ENCODE measurements at regions not wholly inside any gene's neighbourhood (a gene's known extent, or its start where the extent isn't known, plus 50 kb on each side); places are given as distances from the start of the nearest gene placed in this dataset.

DNA sequence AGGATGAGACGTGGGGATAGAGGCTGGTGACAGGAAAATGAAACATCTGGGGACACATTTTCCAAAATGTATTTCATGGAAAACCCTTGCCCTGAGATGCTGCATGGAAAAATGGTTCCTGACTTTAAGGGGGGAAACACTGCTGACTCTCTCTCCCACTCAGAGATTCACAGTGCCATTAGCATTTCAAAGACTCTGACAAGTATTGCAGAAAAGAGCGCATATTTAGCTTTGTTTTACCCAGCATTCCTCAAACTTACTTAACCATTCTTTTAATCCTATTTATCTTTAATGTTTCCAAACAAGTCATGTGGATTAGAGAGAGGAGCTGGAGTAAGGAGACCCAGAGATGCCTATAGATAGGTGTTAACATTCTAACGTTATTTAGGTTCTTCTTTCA lies 141.8 kb upstream of the DYRK2 start:
- DNase-seq = no peak

DNA sequence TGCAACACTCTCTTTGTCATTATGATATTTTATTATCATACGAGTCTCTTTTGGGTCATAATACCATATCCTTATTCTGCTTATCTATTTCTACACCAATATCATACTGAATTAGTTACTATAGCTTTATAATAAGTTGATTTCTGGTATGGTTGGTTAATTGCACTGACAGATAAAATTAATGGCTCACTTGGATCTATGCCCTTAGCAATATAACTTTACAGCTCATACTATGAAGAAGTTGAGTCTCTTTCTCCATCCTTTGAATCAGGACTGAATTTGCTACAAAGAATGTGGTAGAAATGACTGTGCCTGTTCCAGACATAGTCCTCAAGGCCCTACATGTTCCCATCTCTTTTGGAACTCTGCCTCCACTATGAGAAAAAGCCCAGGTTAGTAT lies 139.7 kb upstream of the DYRK2 start:
- no peak for DNase-seq

DNA sequence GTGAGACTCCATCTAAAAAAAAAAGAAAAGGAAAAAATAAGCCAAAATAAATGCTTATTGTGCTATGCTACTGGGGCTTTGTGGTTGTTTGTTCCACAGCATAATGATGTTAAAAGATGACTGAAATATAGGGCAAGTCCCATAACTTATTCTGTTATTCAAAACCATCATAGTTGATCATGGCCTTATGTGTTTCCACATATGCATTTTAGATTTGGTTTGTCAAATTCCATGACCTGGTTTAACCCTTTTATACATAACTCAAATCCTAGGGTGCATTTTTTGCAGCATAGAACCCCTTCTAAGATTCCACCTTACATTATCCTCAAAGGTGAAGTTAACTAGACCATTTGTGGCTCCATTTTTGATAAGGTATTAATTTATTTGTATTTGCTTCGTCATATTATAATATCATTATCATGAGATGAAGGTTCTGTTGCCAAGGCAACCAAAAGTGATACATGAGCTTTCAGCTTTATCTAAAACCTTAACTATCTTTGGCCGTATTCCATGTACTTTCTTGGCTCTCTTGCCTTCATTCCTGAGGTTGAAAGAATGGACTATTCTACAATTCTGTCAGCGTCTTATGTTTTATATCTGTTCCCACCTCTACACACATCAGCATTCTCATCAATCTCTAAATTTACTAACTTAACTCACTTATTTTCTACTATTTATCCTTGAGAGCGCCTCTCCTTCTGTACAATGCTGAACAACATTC lies 138.7 kb upstream of the DYRK2 start:
- DNase-seq = no peak

DNA sequence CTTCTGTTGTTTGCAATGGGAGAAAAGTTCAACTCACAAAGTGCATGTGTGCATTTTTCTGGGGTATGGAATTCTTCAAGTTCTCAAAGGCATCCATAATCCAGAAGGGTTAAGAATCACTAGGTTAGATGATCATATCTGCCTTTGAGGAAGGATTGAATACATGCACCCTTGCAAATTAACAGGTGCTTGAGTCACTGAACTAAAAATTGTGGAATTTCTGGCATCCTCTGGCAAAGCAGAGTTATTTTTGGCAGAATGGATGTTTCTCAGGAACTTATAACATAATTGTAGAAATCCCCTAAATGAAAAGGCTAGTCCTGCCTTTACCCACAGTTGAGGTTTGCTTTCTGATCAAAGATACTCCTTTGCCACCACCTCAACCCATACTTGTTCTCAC lies 136.5 kb upstream of the DYRK2 start:
- no peak for DNase-seq

- no peak for DNase-seq
Observed at GRCh38 chr12:67514502-67514901, 134.0 kb upstream of the DYRK2 start.

DNA sequence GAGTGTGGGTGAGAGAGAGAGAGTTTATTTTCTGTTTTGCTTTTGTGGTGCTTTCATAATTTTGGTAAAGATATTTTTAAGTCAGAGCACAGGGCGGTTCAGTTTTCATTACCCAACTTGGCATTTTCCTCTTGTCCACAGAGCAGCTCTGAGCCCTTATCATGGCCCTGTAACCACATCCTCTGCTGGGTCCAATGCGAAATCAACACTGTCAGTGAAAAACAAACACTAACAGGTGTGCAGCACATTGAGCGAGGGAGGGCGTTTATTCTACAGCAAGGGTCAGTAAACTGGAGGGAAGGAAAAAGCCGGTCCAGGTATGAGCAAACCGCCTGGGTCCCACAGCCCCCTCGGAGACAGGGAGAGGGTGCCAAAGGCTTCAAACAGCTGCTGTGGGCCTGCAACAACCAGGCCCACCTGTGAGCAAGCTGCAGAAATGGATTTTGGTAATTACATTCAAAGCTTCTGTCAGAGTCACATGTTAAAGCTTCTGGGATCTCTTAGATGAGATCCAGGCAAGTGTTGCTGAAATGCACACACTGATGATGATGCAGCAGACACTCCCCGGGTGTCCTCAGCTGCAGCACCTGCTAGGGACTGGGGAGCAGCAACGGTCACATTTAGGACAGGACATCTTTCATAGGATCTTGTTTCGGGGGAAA lies 132.7 kb upstream of the DYRK2 start:
- DNase-seq = peak; percentile 81

GRCh38 chr12:67517181-67517887 lies 131.2 kb upstream of the DYRK2 start:
- DNase-seq = peak; percentile 62

- peak; percentile 96 for DNase-seq
Observed at GRCh38 chr12:67519484-67520433, 128.8 kb upstream of the DYRK2 start.

DNA sequence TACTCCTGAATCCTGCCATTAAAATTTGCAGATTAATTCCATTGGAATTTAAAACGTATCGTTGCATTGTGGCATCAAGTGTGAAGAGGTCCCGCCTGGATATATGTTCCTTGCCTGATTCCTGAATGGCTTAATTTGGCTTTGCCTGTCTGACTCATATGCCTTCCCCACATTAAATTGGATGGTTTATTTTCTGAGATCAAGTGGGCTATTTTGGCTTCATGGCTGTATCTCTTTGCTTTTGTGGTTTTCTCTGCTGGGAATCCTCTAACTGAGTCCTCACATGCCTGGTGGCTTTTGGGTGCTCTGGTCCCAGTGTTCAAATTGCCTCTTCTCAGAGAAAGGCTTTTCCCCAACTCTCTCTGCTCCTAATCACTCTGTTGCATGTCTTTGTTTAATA lies 127.9 kb upstream of the DYRK2 start:
- no peak for DNase-seq

DNA sequence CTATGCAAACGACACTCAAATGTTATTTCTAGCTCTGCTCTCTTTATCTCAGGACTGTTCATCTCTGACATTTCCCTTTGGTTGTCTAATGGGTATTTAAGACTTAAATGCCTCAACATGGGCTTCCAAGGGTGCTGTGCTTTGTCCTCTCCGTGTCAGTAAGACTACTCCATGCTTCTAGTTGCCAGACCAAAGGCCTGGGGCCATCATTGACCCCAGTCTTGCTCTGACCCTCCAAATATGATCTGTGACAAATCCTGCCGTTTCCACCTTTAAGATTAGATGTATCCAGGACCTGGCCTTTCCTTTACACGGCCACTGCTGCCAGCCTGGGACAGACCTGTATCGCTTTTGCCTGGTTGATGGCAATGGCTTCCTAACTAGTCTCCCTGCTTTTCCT lies 126.3 kb upstream of the DYRK2 start:
- DNase-seq = no peak

GRCh38 chr12:67523538-67523937 lies 125.0 kb upstream of the DYRK2 start:
- no peak for DNase-seq

DNA sequence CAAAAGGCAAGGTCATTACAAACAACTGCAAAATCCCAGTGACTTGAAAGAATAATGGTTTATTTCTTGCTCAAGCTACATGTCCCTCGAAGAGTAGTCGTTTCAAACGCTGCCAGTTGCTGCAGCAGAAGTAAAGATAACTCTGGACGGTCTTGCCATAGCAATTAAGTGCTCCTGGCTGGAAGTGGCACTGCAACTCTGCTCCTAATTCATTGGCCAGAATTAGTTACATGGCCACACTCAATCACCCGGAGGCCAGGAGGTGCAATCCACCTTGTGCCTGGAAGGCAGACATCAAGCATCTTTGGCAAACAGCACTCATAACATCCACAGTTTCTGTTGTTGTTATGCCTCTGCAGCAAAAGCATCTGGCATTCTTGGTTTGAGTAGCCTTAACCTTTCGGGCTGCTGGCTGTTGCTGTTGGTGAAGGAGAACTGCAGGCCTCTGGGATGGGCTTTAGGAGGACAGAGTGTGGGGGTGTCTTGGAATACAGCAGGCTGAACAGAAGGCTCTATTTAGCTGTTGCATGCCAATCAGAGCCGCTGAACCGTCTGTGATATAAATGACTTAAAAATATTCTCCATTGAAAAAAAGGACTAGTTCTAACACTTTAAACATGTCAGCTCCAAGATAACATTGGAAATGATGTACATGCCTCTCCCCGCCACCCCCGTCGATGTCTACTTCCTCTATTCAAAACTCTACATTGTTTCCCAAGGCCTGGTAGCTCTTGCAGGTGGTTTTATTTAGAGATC lies 123.5 kb upstream of the DYRK2 start:
- DNase-seq = no peak

GRCh38 chr12:67525617-67525884 lies 123.0 kb upstream of the DYRK2 start:
- no peak for DNase-seq

GRCh38 chr12:67526129-67526528 lies 122.4 kb upstream of the DYRK2 start:
- DNase-seq = no peak

DNA sequence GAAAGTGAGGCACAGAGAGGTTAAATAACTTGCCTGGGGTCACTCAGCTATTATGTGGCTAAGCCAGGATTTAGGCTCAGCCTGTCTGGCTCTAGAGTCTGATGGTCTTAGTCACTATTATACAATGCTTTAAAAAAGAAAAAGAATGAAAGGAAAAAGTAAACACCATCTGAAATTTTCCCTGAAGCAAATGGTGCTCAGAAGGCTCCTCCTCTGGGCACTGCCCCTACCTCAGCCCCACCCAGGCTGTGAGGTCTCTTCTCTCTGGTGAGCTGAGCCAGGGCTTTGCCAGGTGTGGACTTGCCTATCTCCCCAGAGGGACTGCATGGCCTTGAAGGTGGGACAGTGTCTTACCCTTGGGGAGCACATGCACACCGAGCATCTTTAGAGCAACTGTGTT lies 117.5 kb upstream of the DYRK2 start:
- DNase-seq = no peak

- no peak for DNase-seq
Observed at GRCh38 chr12:67531501-67531900, 117.0 kb upstream of the DYRK2 start.

DNA sequence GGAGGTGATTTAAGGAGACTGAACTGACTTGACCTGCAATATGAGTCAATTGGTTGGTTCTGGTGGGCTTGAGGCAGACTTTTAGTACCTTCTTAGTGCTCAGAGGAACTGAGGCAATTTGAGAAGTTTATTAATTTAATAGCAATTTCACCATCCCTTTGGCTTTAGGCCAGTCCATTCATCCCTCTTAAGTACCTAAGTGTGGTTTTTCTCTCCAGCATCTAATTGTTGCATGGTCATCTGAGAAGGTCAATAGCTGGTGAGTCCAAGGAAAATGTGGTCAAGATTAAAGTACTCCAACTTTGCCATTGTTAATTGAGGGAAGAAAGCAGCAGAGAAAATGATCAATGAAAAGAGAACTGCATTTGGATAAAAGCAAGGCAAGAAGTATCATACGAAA lies 115.4 kb upstream of the DYRK2 start:
- no peak for DNase-seq

DNA sequence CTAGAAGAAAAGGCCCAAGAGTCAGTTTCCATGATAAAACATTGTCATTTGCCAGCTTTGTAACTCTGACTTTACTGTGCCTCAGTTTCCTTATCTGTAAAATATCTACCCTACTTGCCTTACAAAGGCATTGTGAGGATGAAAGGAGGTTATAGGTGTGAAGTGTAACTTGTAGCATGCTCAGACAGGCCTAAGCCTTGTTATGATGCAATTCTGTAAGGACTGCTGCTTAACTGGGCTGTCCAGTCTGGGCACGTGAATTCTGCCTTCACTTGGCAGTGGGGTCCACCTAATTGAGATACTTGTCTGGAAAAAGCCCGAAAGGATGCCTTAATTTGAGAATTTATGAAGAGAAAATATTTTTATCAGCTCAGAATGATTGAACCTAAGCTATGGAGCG lies 114.5 kb upstream of the DYRK2 start:
- no peak for DNase-seq

DNA sequence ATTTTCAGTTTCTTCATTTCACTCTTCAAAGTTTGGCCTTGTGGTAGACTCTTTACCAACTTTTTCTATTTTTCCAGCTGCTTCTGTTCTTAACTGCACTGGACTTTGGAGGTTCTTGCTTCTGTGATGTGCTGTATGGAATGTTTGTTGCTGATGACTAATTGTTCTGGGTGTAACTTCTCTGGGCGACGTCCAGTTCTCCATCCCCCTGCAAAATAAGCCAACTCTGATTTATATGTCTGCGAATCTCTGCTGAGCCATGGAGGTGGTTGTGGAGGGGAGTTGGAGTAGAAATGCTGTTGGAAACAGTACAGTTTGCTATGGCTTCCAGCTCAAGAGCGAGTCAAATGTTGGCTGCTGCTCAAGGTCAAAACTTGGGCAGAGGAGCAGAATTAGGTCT lies 113.9 kb upstream of the DYRK2 start:
- DNase-seq = no peak

GRCh38 chr12:67535176-67535575 lies 113.4 kb upstream of the DYRK2 start:
- no peak for DNase-seq

DNA sequence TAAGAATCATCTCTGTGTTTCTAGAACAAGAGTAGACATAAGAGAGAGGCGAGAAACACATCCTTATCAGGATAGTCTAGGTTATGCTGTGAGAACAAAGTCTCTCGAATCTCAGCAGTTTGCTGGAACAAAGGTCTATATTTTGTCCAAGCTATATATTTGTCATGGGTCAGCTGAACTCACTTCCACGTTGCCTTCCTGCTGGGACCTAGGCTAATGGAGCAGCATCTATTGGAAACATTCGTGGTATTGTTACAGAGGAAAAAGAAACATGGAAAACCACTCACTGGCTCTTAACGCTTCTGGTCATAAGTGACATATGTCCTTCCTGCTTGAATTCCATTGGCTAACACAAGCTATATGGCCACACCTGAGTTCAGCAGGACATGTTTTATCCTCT lies 112.6 kb upstream of the DYRK2 start:
- no peak for DNase-seq

DNA sequence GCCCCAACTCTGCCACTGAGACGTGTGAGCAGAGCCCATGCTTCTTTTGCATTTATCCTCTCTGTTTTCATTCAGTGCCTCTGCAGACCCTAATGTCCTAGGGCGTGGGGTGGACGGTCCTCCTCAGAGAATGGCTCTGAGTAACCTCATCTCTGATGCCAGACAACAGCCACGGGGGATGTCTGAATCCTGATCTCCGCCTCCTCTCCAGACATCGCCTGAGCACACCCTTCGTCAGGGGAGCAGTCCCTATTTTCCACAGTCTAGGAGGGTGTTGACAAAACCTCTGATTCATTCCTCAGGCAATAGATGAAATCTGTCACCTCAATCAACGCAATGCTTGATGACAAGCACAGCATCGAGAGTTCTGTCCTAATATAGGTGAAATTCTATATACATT lies 109.2 kb upstream of the DYRK2 start:
- no peak for DNase-seq

- no peak for DNase-seq
Observed at GRCh38 chr12:67539946-67540345, 108.6 kb upstream of the DYRK2 start.

All from COR-L47 (cell line).